NB4 (cell line): ENCODE measurements at regions not wholly inside any gene's neighbourhood (a gene's known extent, or its start where the extent isn't known, plus 50 kb on each side); places are given as distances from the start of the nearest gene placed in this dataset.

ENCODE experiments used
- DNase-seq: peaks from one replicate; pipeline ENCODE4 v3.0.0; 2010; ENCODE audit warnings: low read depth
- H3K4me3 ChIP-seq: one replicate; pipeline ENCODE4 v1.5.1; 2011; ENCODE audit warnings: mild to moderate bottlenecking, low read depth, low read length, moderate library complexity
- CTCF ChIP-seq: IDR thresholded peaks from one replicate; pipeline ENCODE4 v1.5.1; 2012; ENCODE audit warnings: low read depth, low read length
- MAX ChIP-seq: IDR thresholded peaks from 2 replicates; pipeline ENCODE4 v1.6.1; 2011; ENCODE audit warnings: low read depth, low read length
- MYC ChIP-seq: IDR thresholded peaks from 2 replicates; pipeline ENCODE4 v1.6.1; 2011; ENCODE audit warnings: low read depth, low read length
- POLR2A ChIP-seq: IDR thresholded peaks from 2 replicates; pipeline ENCODE4 v1.6.1; 2011; ENCODE audit warnings: mild to moderate bottlenecking; ENCODE audit not compliant: insufficient read length; ENCODE audit errors: extremely low read depth

- TF ChIP-seq MAX (no peak), MYC (no peak), POLR2A (no peak), CTCF (no peak)
- peak; percentile 75 for DNase-seq
- no peak overlapping the region for H3K4me3 ChIP-seq
Observed at GRCh38 chr6:67248077-67248476, 1387.0 kb upstream of the ADGRB3 start.

GRCh38 chr6:67244037-67244436 is 1391.0 kb upstream of the ADGRB3 start:
- TF ChIP-seq MYC (no peak), CTCF (no peak), POLR2A (no peak), MAX (no peak)
- no peak overlapping the region for H3K4me3 ChIP-seq
- DNase-seq: no peak

- no peak for TF ChIP-seq MAX
- TF ChIP-seq CTCF: no peak
- TF ChIP-seq POLR2A: no peak
- no peak for TF ChIP-seq MYC
- no peak overlapping the region for H3K4me3 ChIP-seq
- DNase-seq: no peak
Observed at GRCh38 chr6:67237277-67237676, 1397.8 kb upstream of the ADGRB3 start.

GRCh38 chr6:67231092-67231491 is 1404.0 kb upstream of the ADGRB3 start:
- DNase-seq: peak; percentile 41
- TF ChIP-seq POLR2A (no peak), CTCF (no peak), MAX (no peak), MYC (no peak)
- no peak overlapping the region for H3K4me3 ChIP-seq

- H3K4me3 ChIP-seq: no peak overlapping the region
- TF ChIP-seq CTCF: no peak
- TF ChIP-seq POLR2A: no peak
- no peak for TF ChIP-seq MAX
- no peak for TF ChIP-seq MYC
- DNase-seq: no peak
Observed at GRCh38 chr6:67224989-67225388, 1410.1 kb upstream of the ADGRB3 start.

- DNase-seq: no peak
- no peak overlapping the region for H3K4me3 ChIP-seq
- no peak for TF ChIP-seq MYC
- TF ChIP-seq POLR2A: no peak
- no peak for TF ChIP-seq CTCF
- TF ChIP-seq MAX: no peak
Observed at GRCh38 chr6:67221226-67221625, 1413.9 kb upstream of the ADGRB3 start.
